NOMO-1 (cell line): ENCODE measurements at regions not wholly inside any gene's neighbourhood (a gene's known extent, or its start where the extent isn't known, plus 50 kb on each side); places are given as distances from the start of the nearest gene placed in this dataset.
"Not testable (repeated sequence)": the region's sequence is repeated elsewhere in the genome, so short reads cannot be mapped to it uniquely, and the experiment has no call there.

Experiments
- DNase-seq, 2 experiments: peaks; one replicate each; lab custom pipeline; 2025; ENCODE audit not compliant: unreplicated experiment in 2 of 2; lab: John Stamatoyannopoulos, UW

GRCh38 chr2:17156086-17156485 lies 362.2 kb downstream of the RAD51AP2 start:
- DNase-seq = no peak

DNA sequence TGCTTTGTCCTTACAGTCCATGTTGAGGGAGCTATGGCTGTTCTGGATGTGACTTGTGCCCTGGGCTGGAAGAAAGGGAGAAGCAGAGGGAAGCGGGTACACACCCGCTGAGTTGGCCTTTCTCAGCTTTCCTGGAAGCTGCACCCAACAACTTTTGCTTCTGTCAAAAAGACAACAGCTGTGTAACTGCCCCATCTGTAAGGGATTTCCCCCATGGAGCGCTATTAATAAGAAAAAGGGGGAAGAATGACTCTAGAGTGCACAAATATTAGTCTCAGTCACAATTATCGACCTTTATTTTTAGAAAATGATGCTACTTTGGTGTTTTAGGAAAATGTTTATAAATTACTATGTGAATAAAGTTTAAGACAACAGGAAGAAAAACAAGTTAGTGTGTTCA lies 368.3 kb downstream of the RAD51AP2 start:
- no peak for DNase-seq

- DNase-seq = no peak
Measured at GRCh38 chr2:17148407-17149145, 369.7 kb downstream of the RAD51AP2 start.

- DNase-seq = no peak
Measured at GRCh38 chr2:17146358-17146757, 371.9 kb downstream of the RAD51AP2 start.

- no peak for DNase-seq
Measured at GRCh38 chr2:17136877-17137276, 381.4 kb downstream of the RAD51AP2 start.

GRCh38 chr2:17136231-17136630 lies 382.0 kb downstream of the RAD51AP2 start:
- DNase-seq = no peak

DNA sequence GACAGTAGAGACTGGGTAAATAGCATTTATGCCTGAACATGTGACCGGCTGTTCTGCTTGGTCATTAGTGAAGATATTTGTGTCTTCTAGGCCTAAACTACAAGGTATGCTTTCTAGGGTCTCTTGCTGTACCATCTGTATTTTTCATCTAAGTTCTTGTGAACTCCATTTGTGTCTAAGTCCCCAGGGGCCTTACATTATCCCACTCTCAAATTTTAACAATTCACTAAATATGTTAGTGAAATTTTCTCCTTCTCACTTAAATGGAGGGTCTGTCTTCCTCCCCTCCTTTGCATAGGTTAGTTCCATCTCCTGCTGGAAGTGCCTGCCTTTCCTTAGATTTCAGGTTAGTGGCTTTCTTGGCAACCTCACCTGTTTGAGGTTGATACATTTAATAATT lies 382.6 kb downstream of the RAD51AP2 start:
- DNase-seq = no peak

DNA sequence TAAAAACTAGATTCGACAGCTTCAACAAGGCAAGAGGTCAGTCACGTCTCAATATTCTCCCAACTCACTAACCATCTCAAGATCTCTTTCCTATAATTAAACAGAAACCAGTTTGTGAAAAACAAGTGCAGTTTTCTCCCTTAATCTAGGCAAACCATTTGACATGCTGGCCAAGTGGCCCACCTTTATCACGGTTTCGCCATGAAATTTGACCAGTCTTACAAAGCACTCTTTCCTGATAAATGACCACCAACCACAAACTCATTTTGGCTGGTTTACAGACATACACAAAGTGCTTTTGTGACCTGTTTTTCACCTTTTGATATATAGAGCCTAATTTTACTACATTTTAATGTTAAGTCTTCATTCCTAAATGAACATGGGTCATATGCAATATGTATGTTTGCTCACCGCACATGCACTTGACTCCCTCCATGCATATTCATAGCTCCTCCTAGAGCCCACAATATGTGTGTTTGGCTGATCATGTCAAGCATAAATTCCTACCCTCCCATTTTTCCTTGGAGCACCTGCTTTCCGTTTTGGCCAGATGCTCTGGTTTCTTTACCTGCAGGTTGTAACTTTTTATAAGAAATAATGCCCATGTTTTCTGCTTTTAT lies 385.1 kb downstream of the RAD51AP2 start:
- DNase-seq = no peak

DNA sequence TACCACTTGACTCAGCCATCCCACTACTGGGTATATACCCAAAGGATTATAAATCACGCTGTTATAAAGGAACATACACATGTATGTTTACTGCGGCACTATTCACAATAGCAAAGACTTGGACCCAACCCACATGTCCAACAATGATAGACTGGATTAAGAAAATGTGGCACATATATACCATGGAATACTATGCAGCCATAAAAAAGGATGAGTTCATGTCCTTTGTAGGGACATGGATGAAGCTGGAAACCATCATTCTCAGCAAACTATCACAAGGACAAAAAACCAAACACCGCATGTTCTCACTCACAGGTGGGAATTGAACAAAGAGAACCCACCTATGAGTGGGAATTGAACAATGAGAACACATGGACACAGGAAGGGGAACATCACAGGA lies 387.6 kb downstream of the RAD51AP2 start:
- not testable (repeated sequence) for DNase-seq

DNA sequence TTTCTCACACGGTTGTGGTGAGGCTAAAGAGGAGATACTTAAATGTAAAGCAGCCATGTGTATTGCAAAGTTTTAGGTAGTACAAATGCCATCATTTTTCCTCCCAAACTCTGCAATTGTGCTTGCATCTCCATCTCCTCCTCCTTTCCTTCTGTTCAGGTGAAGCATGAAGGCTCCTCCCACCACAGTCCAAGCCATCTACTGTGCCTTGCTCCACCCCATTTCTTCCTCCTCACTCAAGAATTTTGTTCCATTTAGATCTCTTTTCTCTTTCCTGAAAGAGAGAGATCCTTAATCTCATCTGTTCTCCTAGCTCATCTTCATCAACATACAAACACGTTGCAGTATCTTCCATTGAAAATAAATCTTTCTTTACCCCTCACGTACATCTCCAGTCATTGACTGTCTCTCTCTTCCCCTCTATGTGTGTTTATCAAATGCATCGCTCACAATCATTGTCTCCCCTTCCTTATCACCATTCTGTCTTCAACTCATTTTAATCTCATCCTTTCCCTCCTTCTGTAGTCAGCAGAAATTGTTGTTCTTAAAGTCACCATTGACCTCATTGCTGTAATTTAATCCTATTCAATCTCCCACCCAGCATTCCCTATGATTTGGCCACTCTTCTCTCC lies 392.1 kb downstream of the RAD51AP2 start:
- DNase-seq = no peak

DNA sequence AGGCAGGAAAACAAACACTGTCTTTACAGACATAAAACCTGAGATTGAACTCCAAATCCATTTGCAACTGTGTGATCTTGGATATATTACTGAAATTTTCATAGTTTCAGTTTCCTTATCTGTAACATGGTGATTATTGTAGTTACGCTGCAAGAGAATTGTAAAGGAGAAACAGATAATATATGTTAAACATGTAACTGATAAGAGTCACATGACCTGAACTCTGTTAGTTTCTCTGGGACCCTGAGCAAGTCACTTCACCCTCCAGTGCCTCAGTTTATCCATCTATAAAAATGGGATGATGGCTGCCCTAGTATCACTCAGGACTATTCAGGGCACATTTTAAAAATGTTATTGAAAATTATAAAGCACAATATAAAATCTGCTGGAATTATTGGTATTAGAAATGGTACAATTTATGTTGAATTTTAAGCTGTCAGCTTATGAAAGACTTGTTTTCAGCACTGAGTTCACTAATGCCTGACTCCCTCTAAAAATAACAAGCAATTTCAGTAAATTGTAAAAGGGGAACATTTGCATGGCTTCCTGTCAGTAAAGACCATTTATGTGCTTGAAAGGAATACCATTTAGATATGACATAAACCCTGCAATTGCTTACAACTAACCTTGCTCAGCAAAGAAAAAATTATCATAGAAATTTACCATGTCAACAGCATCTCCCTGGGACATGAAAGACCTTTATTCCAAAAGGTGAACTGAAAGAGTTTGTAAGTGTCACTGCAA lies 393.5 kb downstream of the RAD51AP2 start:
- no peak for DNase-seq

- no peak for DNase-seq
Measured at GRCh38 chr2:17122887-17123501, 395.2 kb downstream of the RAD51AP2 start.

- DNase-seq = no peak
Measured at GRCh38 chr2:17115466-17115865, 402.8 kb downstream of the RAD51AP2 start.

DNA sequence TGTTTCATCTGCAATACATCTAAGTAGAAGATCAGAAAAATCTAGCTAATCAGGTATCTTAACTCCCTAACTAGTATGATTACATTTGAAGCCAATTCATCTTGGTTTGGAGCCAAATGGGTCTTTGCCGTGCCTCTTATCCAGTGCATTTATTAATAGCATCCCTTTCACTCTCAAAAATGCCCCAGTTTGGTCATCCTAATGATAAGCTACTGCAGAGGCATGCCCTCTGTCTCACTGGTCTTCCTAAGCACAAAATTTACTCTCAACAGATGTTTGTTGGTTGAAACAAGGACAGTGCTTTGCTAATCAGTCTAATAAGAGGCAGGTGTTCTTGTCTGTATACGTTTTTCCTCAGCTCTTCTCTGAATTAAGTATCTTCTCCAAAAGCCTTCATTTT lies 403.2 kb downstream of the RAD51AP2 start:
- DNase-seq = no peak

DNA sequence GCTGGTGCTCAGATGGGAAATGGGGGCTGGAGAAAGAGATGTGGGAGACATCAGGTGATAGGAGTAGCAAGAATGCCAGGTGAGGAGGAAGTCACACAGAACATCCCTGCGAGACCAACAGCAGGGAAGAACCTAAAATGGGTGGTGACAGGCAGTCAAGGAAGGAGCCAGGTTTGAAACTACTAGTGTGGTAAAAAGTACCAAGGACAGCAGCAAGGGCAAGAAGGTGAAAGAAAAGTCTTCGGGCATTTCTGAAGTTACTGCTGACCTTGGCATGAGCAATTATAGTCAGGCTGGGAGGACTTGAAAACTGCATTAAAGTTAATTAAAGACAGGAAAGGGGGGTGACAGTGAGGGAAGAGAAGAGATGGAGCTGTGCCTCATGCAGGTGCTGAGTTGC lies 410.4 kb downstream of the RAD51AP2 start:
- no peak for DNase-seq

DNA sequence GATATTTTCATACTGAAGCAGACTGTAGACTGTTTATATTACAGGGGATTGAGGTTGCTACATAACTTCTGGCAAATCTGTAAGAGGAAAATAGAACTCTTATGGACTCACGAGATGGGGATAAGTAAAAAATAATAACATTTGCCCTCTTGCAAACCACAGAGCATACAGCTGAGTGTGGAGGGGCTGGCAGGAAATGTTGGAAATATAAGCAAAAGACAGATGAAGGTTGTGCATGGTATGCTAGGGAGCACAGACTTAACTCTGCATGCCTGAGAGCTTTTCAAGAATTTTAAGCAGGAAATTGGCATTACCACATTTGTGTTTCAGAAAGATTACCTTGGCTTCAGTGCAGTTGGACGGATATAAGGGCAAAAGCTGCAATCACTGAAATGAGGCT lies 411.1 kb downstream of the RAD51AP2 start:
- no peak for DNase-seq

- no peak for DNase-seq
Measured at GRCh38 chr2:17106418-17106817, 411.8 kb downstream of the RAD51AP2 start.

- no peak for DNase-seq
Measured at GRCh38 chr2:17104454-17104853, 413.8 kb downstream of the RAD51AP2 start.

- DNase-seq = no peak
Measured at GRCh38 chr2:17101596-17101995, 416.6 kb downstream of the RAD51AP2 start.

GRCh38 chr2:17101091-17101490 lies 417.1 kb downstream of the RAD51AP2 start:
- DNase-seq = no peak

- DNase-seq = no peak
Measured at GRCh38 chr2:17095340-17095739, 422.9 kb downstream of the RAD51AP2 start.
